IPS-15b (cell line): ENCODE measurements at regions not wholly inside any gene's neighbourhood (a gene's known extent, or its start where the extent isn't known, plus 50 kb on each side); places are given as distances from the start of the nearest gene placed in this dataset.

ENCODE experiments used
- H3K27me3 ChIP-seq: one replicate; pipeline ENCODE4 v1.6.1; 2013; ENCODE audit warnings: low read length; ENCODE audit not compliant: control insufficient read depth, insufficient read depth
- H3K36me3 ChIP-seq: one replicate; pipeline ENCODE4 v1.6.1; 2013; ENCODE audit warnings: low read length; ENCODE audit not compliant: control insufficient read depth, insufficient read depth
- H3K4me1 ChIP-seq: one replicate; pipeline ENCODE4 v1.6.1; 2013; ENCODE audit warnings: mild to moderate bottlenecking, low read length; ENCODE audit not compliant: control insufficient read depth, insufficient read depth
- H3K4me3 ChIP-seq: one replicate; pipeline ENCODE4 v1.5.1; 2013; ENCODE audit warnings: low read depth, low read length
- H3K9ac ChIP-seq: one replicate; pipeline ENCODE4 v1.6.1; 2013; ENCODE audit warnings: low read depth, mild to moderate bottlenecking, low read length
- H3K9me3 ChIP-seq: one replicate; pipeline ENCODE4 v1.6.1; 2013; ENCODE audit warnings: mild to moderate bottlenecking, low read length; ENCODE audit not compliant: control insufficient read depth, insufficient read depth

GRCh38 chr14:26395726-26396125 lies 202.1 kb downstream of the NOVA1 start:
- H3K9me3 ChIP-seq = no peaks in the 10 kb centered on the region
- H3K36me3 ChIP-seq = no peaks in the 10 kb centered on the region
- peaks cover 17% of the 10 kb centered on the region for H3K4me1 ChIP-seq
- H3K4me3 ChIP-seq = no peak overlapping the region
- no peak overlapping the region for H3K9ac ChIP-seq
- H3K27me3 ChIP-seq = no peaks in the 10 kb centered on the region

GRCh38 chr14:26394150-26394810 lies 203.6 kb downstream of the NOVA1 start:
- Histone ChIP-seq H3K9ac (no peak overlapping the region), H3K36me3 (no peaks in the 10 kb centered on the region), H3K4me1 (peaks cover 17% of the 10 kb centered on the region), H3K27me3 (no peaks in the 10 kb centered on the region), H3K4me3 (no peak overlapping the region), H3K9me3 (no peaks in the 10 kb centered on the region)

- no peak overlapping the region for H3K4me3 ChIP-seq
- no peak overlapping the region for H3K9ac ChIP-seq
- H3K27me3 ChIP-seq = no peaks in the 10 kb centered on the region
- H3K9me3 ChIP-seq = no peaks in the 10 kb centered on the region
- peaks cover 17% of the 10 kb centered on the region for H3K4me1 ChIP-seq
- no peaks in the 10 kb centered on the region for H3K36me3 ChIP-seq
These were observed 205.3 kb downstream of the NOVA1 start for GRCh38 chr14:26392498-26392897.

- Histone ChIP-seq H3K4me1 (peaks cover 17% of the 10 kb centered on the region), H3K4me3 (no peak overlapping the region), H3K9me3 (no peaks in the 10 kb centered on the region), H3K9ac (no peak overlapping the region), H3K36me3 (no peaks in the 10 kb centered on the region), H3K27me3 (no peaks in the 10 kb centered on the region)
These were observed 208.0 kb downstream of the NOVA1 start for GRCh38 chr14:26389646-26390508.

GRCh38 chr14:26385310-26385709 lies 212.5 kb downstream of the NOVA1 start:
- H3K9ac ChIP-seq = no peak overlapping the region
- H3K4me3 ChIP-seq = no peak overlapping the region
- H3K4me1 ChIP-seq = no peaks in the 10 kb centered on the region
- H3K36me3 ChIP-seq = no peaks in the 10 kb centered on the region
- H3K27me3 ChIP-seq = no peaks in the 10 kb centered on the region
- no peaks in the 10 kb centered on the region for H3K9me3 ChIP-seq

GRCh38 chr14:26382901-26383685 lies 214.7 kb downstream of the NOVA1 start:
- Histone ChIP-seq H3K4me1 (no peaks in the 10 kb centered on the region), H3K36me3 (no peaks in the 10 kb centered on the region), H3K9ac (no peak overlapping the region), H3K27me3 (no peaks in the 10 kb centered on the region), H3K4me3 (no peak overlapping the region), H3K9me3 (peaks cover 6% of the 10 kb centered on the region)

- H3K27me3 ChIP-seq = no peaks in the 10 kb centered on the region
- peaks cover 6% of the 10 kb centered on the region for H3K9me3 ChIP-seq
- no peak overlapping the region for H3K9ac ChIP-seq
- H3K4me3 ChIP-seq = no peak overlapping the region
- H3K4me1 ChIP-seq = no peaks in the 10 kb centered on the region
- no peaks in the 10 kb centered on the region for H3K36me3 ChIP-seq
These were observed 216.4 kb downstream of the NOVA1 start for GRCh38 chr14:26381405-26381804.

GRCh38 chr14:26380637-26381036 lies 217.2 kb downstream of the NOVA1 start:
- H3K4me1 ChIP-seq = no peaks in the 10 kb centered on the region
- H3K27me3 ChIP-seq = no peaks in the 10 kb centered on the region
- H3K9me3 ChIP-seq = peaks cover 6% of the 10 kb centered on the region
- no peak overlapping the region for H3K4me3 ChIP-seq
- no peak overlapping the region for H3K9ac ChIP-seq
- H3K36me3 ChIP-seq = no peaks in the 10 kb centered on the region

- no peaks in the 10 kb centered on the region for H3K36me3 ChIP-seq
- no peaks in the 10 kb centered on the region for H3K4me1 ChIP-seq
- peaks cover 6% of the 10 kb centered on the region for H3K9me3 ChIP-seq
- H3K4me3 ChIP-seq = no peak overlapping the region
- H3K9ac ChIP-seq = no peak overlapping the region
- no peaks in the 10 kb centered on the region for H3K27me3 ChIP-seq
These were observed 217.9 kb downstream of the NOVA1 start for GRCh38 chr14:26379951-26380350.

- Histone ChIP-seq H3K36me3 (no peaks in the 10 kb centered on the region), H3K4me1 (no peaks in the 10 kb centered on the region), H3K9ac (no peak overlapping the region), H3K9me3 (peaks cover 6% of the 10 kb centered on the region), H3K4me3 (no peak overlapping the region), H3K27me3 (no peaks in the 10 kb centered on the region)
These were observed 220.7 kb downstream of the NOVA1 start for GRCh38 chr14:26377150-26377549.

GRCh38 chr14:26370115-26370514 lies 227.7 kb downstream of the NOVA1 start:
- H3K4me3 ChIP-seq = no peak overlapping the region
- H3K36me3 ChIP-seq = no peaks in the 10 kb centered on the region
- no peaks in the 10 kb centered on the region for H3K27me3 ChIP-seq
- no peak overlapping the region for H3K9ac ChIP-seq
- H3K4me1 ChIP-seq = no peaks in the 10 kb centered on the region
- no peaks in the 10 kb centered on the region for H3K9me3 ChIP-seq
